Lung (tissue), 11 donors: ENCODE measurements at regions not wholly inside any gene's neighbourhood (a gene's known extent, or its start where the extent isn't known, plus 50 kb on each side); places are given as distances from the start of the nearest gene placed in this dataset.
A peak's percentile ranks its signal among the peaks of the same experiment; 100 is the strongest.

Experiments used
- ATAC-seq: fragments of 200-7000 bp; cut with Tn5 transposase; one replicate; pipeline ENCODE4 v1.9.1; 2020; ENCODE audit warnings: moderate number of reproducible peaks; ENCODE audit not compliant: insufficient read depth, low FRiP score
- DNase-seq, 3 donors: peaks; one replicate each; pipeline ENCODE4 v3.0.0-alpha.2; 2013 to 2017
- H3K27ac ChIP-seq, 2 donors: one replicate each; pipeline ENCODE4 v1.5.1; 2013; ENCODE audit warnings: mild to moderate bottlenecking in 2 of 2, moderate library complexity in 2 of 2, control low read depth in 1 of 2, inconsistent platforms in 1 of 2, low read depth in 1 of 2, low read length in 1 of 2
- H3K27me3 ChIP-seq, 3 donors: one replicate each; pipeline ENCODE4 v1.5.1; 2013; ENCODE audit warnings: low read length in 2 of 3; ENCODE audit not compliant: control insufficient read depth in 3 of 3, insufficient read depth in 3 of 3
- H3K36me3 ChIP-seq, 4 donors: one replicate each; pipeline ENCODE4 v1.5.1; 2013; ENCODE audit warnings: low read length in 4 of 4, mild to moderate bottlenecking in 1 of 4, moderate library complexity in 1 of 4; ENCODE audit not compliant: control insufficient read depth in 4 of 4, insufficient read depth in 4 of 4
- H3K4me1 ChIP-seq, 5 donors: one replicate each; pipeline ENCODE4 v1.5.1; 2013; ENCODE audit warnings: low read length in 5 of 5, mild to moderate bottlenecking in 2 of 5, moderate library complexity in 1 of 5; ENCODE audit not compliant: control insufficient read depth in 5 of 5, insufficient read depth in 5 of 5
- H3K4me3 ChIP-seq: one replicate; pipeline ENCODE4 v1.5.1; 2013; ENCODE audit warnings: mild to moderate bottlenecking, control low read depth, moderate library complexity
- H3K9ac ChIP-seq, 2 donors: one replicate each; pipeline ENCODE4 v1.5.1; 2013; ENCODE audit warnings: low read length in 2 of 2, control low read depth in 1 of 2; ENCODE audit not compliant: insufficient read depth in 1 of 2
- H3K9me3 ChIP-seq, 4 donors: one replicate each; pipeline ENCODE4 v1.5.1; 2013; ENCODE audit warnings: low read length in 3 of 4, mild to moderate bottlenecking in 1 of 4, moderate library complexity in 1 of 4; ENCODE audit not compliant: control insufficient read depth in 4 of 4, insufficient read depth in 3 of 4
- CTCF ChIP-seq: IDR thresholded peaks from 2 replicates; pipeline ENCODE4 v1.5.1; 2012; ENCODE audit warnings: mild to moderate bottlenecking; ENCODE audit errors: control extremely low read depth, extremely low read depth
- WGBS, 2 donors: extraction: QIAGEN DNeasy Blood & Tissue Kit; methylation state at CpG; one replicate each; pipeline ENCODE4 v1.1.7; 2013; 5-methylcytosine and 5-hydroxymethylcytosine counted together
- donor health status: control.
- donor health status: control.
- donor health status: Bipolar disorder and iron deficiency.
- donor health status: healthy.
- donor health status: DM: yes; HTN: yes; CAD: no.

- DNase-seq (no peak), ATAC-seq (no peak)
- Histone ChIP-seq H3K4me1 (peaks cover 0 to 8% (median 5%) of the 10 kb centered on the region in 5 donors), H3K9ac (no peak overlapping the region), H3K4me3 (no peak overlapping the region), H3K27ac (no peak overlapping the region), H3K27me3 (no peaks in the 10 kb centered on the region), H3K9me3 (no peaks in the 10 kb centered on the region), H3K36me3 (no peaks in the 10 kb centered on the region)
- TF ChIP-seq CTCF, result no peak
Measured at GRCh38 chr5:92553326-92553725, 1027.7 kb downstream of the NR2F1-AS1 start.

GRCh38 chr5:92552206-92553160 lies 1028.5 kb downstream of the NR2F1-AS1 start:
- TF ChIP-seq CTCF, result no peak
- DNase-seq (peak in 2 of 3 donors; percentile 67 to 79), ATAC-seq (no peak)
- Histone ChIP-seq H3K9ac (peak overlapping the region in 1 of 2 donors; percentile 44), H3K27me3 (no peaks in the 10 kb centered on the region), H3K9me3 (no peaks in the 10 kb centered on the region), H3K4me3 (no peak overlapping the region), H3K4me1 (peaks cover 0 to 8% (median 5%) of the 10 kb centered on the region in 5 donors), H3K36me3 (no peaks in the 10 kb centered on the region), H3K27ac (no peak overlapping the region)
- 28 to 41% methylated on average over 8 of the region's 8 CpGs for WGBS, 2 donors

GRCh38 chr5:92548346-92548745 lies 1032.7 kb downstream of the NR2F1-AS1 start:
- Histone ChIP-seq H3K27ac (no peak overlapping the region), H3K27me3 (no peaks in the 10 kb centered on the region), H3K9me3 (peaks cover 0 to 1% (median 0%) of the 10 kb centered on the region in 4 donors), H3K4me1 (peaks cover 0 to 32% (median 8%) of the 10 kb centered on the region in 5 donors), H3K36me3 (no peaks in the 10 kb centered on the region), H3K4me3 (no peak overlapping the region), H3K9ac (no peak overlapping the region)
- peak; percentile 78 to 93 (median 89) for DNase-seq
- no peak for TF ChIP-seq CTCF
- no peak for ATAC-seq
- WGBS, 2 donors, result 53 to 63% methylated on average over 2 of the region's 2 CpGs
